BJ (cell line): ENCODE measurements at regions not wholly inside any gene's neighbourhood (a gene's known extent, or its start where the extent isn't known, plus 50 kb on each side); places are given as distances from the start of the nearest gene placed in this dataset.

ENCODE experiments used
- CTCF ChIA-PET: fragments of 350-600 bp; formaldehyde crosslinking; extraction: SDS; loops from one replicate; lab custom pipeline; 2021; ENCODE audit warnings: antibody characterized with exemption, inconsistent platforms; lab: Yijun Ruan, JAX
- POLR2A ChIA-PET: fragments of 300-600 bp; sonication (Branson Sonifier 250); formaldehyde crosslinking; extraction: SDS; loops from one replicate; lab custom pipeline; 2021; ENCODE audit warnings: antibody characterized with exemption; lab: Charles Lee
- DNase-seq: peaks from one replicate; pipeline ENCODE4 v3.0.0-alpha.2; 2011; ENCODE audit warnings: low read depth
- H3K27me3 ChIP-seq: 2 replicates; pipeline ENCODE4 v1.6.0; 2011; ENCODE audit warnings: low read length; ENCODE audit not compliant: control insufficient read depth, insufficient read depth
- H3K36me3 ChIP-seq: 2 replicates; pipeline ENCODE4 v1.5.1; 2011; ENCODE audit warnings: low read length; ENCODE audit not compliant: control insufficient read depth, insufficient read depth
- H3K4me3 ChIP-seq: 2 replicates; pipeline ENCODE4 v1.5.1; 2011; ENCODE audit warnings: low read depth, mild to moderate bottlenecking, control low read depth, low read length
- TF ChIP-seq, protein P1 (sequence below): IDR thresholded peaks from 2 replicates; pipeline ENCODE4 v1.5.1; 2011; ENCODE audit warnings: low read depth, mild to moderate bottlenecking, control low read depth, inconsistent platforms, low read length, moderate library complexity; ENCODE audit not compliant: insufficient read depth

DNA sequence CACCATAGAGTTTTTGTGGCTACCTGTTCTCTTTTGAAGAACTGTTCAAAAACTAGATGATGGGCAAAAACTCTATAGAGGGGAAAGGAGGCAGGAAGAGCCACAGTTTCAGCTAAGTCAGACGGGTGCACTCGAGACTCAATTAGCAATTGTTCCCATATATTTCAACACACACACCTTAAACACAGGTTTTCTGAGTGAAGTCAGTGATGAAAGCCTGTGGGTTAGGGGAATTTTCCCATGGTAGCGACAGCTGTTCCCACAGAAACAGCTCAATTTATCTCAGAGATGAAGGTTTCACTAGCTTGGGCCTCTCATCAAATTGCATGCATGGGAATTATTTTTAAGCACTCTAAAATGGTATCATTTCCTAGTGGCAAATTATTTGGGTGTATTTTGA, 143.4 kb downstream of the ZIC5 start:
- CTCF ChIA-PET, result no interaction called here
- Histone ChIP-seq H3K36me3 (no peaks in the 10 kb centered on the region), H3K27me3 (no peaks in the 10 kb centered on the region), H3K4me3 (no peak overlapping the region)
- TF ChIP-seq, protein P1, sequence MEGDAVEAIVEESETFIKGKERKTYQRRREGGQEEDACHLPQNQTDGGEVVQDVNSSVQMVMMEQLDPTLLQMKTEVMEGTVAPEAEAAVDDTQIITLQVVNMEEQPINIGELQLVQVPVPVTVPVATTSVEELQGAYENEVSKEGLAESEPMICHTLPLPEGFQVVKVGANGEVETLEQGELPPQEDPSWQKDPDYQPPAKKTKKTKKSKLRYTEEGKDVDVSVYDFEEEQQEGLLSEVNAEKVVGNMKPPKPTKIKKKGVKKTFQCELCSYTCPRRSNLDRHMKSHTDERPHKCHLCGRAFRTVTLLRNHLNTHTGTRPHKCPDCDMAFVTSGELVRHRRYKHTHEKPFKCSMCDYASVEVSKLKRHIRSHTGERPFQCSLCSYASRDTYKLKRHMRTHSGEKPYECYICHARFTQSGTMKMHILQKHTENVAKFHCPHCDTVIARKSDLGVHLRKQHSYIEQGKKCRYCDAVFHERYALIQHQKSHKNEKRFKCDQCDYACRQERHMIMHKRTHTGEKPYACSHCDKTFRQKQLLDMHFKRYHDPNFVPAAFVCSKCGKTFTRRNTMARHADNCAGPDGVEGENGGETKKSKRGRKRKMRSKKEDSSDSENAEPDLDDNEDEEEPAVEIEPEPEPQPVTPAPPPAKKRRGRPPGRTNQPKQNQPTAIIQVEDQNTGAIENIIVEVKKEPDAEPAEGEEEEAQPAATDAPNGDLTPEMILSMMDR, result no peak
- POLR2A ChIA-PET, result no interaction called here
- DNase-seq, result no peak

DNA sequence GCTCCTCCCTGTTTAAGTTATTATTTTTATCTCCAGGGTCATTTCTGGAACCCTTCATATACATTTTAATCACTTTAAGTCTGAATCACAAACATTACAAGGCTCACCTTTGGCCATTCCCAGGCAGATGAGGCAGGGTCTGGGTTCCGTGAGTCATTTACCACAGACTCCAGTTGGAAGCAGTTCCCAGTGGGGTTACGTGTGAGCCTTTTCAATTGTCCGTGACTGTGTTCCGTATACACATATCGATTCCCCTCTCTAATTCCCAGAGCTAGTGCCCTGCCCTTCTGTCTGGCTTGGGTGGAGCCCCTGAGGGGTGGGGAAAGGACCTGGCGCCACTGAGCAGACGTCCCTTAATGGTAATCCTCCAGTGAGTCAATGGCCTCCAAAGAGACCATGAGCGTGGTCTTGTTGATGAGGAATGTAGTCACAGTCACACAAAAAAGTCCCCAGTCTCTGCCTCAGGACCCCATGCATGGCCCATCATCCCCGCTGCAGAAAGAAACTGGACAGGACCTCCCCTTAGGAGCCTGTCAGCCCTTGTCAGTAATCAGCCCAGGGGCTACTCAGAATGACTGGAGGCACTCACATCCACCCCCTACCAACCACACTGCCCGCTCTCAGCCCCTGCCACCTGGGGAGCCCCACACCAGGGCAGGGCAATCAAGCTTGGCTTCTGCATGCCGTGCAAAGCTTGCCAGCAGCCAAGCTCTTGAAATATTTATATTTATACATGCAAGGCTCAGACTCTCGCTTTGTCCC, 144.4 kb downstream of the ZIC5 start:
- no peak overlapping the region for H3K4me3 ChIP-seq
- no peaks in the 10 kb centered on the region for H3K36me3 ChIP-seq
- ChIA-PET POLR2A (no interaction called here), CTCF (no interaction called here)
- TF ChIP-seq, protein P1, result no peak
- no peak for DNase-seq
- no peaks in the 10 kb centered on the region for H3K27me3 ChIP-seq

DNA sequence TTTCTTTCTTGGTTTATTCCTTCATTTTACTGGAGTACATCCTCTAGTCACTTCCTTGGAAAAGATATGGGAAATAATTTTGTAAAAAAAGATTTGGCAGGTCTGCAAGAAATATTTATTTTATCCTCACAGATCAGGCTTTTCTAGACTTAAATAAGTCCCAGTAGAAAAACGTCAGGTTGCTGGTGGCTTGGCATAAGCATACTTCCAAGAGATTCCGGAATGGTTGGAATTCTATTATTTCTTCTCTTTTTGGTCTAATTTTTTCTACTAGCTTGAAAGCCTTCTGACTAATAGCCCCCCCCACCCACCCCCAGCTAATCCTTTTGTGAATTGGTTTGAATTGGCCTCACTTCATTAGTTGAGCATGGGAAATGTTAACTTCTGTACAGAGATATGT, 147.6 kb downstream of the ZIC5 start:
- CTCF ChIA-PET, result interaction anchor here (1.0 kb wide), 1 partner anchor 167 kb away, joined by 3 read pairs; no protein-coding TSS in a partner anchor
- no peak for DNase-seq

DNA sequence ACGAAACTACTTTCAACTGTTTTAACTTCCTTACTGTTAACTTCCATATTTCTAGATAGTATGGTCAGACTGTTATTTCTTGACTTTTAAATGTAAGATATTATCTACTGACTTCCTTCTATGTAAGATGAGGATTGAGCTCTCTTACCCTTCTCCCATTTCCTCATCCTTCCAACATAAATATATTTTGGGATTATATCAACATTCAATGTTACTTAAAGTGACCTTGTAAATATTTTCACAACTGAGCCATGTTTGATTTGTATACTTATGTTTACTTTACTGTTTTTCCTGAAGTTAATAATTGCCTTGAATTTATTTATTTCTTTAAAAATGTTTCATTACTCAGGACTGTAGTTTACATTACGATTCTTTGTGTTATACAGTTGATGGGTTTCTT, 148.7 kb downstream of the ZIC5 start:
- CTCF ChIA-PET, result no interaction called here
- no peak overlapping the region for H3K4me3 ChIP-seq
- POLR2A ChIA-PET, result no interaction called here
- no peak for DNase-seq
- no peaks in the 10 kb centered on the region for H3K36me3 ChIP-seq
- TF ChIP-seq, protein P1, result no peak
- no peaks in the 10 kb centered on the region; the same call in 1 of the 2 replicates for H3K27me3 ChIP-seq

More for the DNA sequence above, 147.6 kb downstream of the ZIC5 start:
- Histone ChIP-seq H3K36me3 (no peaks in the 10 kb centered on the region), H3K27me3 (no peaks in the 10 kb centered on the region; the same call in 1 of the 2 replicates), H3K4me3 (no peak overlapping the region)
- TF ChIP-seq, protein P1, result no peak
- POLR2A ChIA-PET, result no interaction called here

DNA sequence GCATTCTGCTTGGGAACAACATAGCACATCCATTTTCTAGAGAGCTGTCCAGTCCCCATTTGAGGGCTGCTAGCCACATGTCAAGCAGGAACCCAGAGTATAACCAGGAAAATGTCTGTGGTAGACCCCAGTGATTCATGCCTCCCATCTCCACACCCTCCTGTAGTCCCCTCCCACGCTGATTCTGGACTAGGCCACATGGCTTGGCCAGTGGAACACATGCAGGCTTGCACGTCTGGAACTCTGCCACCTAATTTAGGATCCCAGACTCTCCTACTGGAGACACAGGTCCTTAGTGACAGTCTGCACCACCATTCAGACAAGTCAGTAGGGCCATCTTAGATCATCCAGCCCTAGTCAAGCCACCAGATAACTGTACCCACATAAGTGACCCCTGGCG, 149.8 kb downstream of the ZIC5 start:
- H3K27me3 ChIP-seq, result no peaks in the 10 kb centered on the region; the same call in 1 of the 2 replicates
- TF ChIP-seq, protein P1, result no peak
- ChIA-PET POLR2A (no interaction called here), CTCF (no interaction called here)
- H3K4me3 ChIP-seq, result no peak overlapping the region
- H3K36me3 ChIP-seq, result no peaks in the 10 kb centered on the region
- DNase-seq, result no peak
